ENCODE measurements at regions not wholly inside any gene's neighbourhood (a gene's known extent, or its start where the extent isn't known, plus 50 kb on each side); places are given as distances from the start of the nearest gene placed in this dataset.

- TF ChIP-seq, protein P1, sequence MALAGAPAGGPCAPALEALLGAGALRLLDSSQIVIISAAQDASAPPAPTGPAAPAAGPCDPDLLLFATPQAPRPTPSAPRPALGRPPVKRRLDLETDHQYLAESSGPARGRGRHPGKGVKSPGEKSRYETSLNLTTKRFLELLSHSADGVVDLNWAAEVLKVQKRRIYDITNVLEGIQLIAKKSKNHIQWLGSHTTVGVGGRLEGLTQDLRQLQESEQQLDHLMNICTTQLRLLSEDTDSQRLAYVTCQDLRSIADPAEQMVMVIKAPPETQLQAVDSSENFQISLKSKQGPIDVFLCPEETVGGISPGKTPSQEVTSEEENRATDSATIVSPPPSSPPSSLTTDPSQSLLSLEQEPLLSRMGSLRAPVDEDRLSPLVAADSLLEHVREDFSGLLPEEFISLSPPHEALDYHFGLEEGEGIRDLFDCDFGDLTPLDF (CRISPR knock-in tag; IDR thresholded peaks at IDR 0.05): no peak
- no peak for TF ChIP-seq RAD51 (IDR thresholded peaks at IDR 0.05; ENCODE audit: borderline replicate concordance, low read depth)
- TF ChIP-seq, protein P2, sequence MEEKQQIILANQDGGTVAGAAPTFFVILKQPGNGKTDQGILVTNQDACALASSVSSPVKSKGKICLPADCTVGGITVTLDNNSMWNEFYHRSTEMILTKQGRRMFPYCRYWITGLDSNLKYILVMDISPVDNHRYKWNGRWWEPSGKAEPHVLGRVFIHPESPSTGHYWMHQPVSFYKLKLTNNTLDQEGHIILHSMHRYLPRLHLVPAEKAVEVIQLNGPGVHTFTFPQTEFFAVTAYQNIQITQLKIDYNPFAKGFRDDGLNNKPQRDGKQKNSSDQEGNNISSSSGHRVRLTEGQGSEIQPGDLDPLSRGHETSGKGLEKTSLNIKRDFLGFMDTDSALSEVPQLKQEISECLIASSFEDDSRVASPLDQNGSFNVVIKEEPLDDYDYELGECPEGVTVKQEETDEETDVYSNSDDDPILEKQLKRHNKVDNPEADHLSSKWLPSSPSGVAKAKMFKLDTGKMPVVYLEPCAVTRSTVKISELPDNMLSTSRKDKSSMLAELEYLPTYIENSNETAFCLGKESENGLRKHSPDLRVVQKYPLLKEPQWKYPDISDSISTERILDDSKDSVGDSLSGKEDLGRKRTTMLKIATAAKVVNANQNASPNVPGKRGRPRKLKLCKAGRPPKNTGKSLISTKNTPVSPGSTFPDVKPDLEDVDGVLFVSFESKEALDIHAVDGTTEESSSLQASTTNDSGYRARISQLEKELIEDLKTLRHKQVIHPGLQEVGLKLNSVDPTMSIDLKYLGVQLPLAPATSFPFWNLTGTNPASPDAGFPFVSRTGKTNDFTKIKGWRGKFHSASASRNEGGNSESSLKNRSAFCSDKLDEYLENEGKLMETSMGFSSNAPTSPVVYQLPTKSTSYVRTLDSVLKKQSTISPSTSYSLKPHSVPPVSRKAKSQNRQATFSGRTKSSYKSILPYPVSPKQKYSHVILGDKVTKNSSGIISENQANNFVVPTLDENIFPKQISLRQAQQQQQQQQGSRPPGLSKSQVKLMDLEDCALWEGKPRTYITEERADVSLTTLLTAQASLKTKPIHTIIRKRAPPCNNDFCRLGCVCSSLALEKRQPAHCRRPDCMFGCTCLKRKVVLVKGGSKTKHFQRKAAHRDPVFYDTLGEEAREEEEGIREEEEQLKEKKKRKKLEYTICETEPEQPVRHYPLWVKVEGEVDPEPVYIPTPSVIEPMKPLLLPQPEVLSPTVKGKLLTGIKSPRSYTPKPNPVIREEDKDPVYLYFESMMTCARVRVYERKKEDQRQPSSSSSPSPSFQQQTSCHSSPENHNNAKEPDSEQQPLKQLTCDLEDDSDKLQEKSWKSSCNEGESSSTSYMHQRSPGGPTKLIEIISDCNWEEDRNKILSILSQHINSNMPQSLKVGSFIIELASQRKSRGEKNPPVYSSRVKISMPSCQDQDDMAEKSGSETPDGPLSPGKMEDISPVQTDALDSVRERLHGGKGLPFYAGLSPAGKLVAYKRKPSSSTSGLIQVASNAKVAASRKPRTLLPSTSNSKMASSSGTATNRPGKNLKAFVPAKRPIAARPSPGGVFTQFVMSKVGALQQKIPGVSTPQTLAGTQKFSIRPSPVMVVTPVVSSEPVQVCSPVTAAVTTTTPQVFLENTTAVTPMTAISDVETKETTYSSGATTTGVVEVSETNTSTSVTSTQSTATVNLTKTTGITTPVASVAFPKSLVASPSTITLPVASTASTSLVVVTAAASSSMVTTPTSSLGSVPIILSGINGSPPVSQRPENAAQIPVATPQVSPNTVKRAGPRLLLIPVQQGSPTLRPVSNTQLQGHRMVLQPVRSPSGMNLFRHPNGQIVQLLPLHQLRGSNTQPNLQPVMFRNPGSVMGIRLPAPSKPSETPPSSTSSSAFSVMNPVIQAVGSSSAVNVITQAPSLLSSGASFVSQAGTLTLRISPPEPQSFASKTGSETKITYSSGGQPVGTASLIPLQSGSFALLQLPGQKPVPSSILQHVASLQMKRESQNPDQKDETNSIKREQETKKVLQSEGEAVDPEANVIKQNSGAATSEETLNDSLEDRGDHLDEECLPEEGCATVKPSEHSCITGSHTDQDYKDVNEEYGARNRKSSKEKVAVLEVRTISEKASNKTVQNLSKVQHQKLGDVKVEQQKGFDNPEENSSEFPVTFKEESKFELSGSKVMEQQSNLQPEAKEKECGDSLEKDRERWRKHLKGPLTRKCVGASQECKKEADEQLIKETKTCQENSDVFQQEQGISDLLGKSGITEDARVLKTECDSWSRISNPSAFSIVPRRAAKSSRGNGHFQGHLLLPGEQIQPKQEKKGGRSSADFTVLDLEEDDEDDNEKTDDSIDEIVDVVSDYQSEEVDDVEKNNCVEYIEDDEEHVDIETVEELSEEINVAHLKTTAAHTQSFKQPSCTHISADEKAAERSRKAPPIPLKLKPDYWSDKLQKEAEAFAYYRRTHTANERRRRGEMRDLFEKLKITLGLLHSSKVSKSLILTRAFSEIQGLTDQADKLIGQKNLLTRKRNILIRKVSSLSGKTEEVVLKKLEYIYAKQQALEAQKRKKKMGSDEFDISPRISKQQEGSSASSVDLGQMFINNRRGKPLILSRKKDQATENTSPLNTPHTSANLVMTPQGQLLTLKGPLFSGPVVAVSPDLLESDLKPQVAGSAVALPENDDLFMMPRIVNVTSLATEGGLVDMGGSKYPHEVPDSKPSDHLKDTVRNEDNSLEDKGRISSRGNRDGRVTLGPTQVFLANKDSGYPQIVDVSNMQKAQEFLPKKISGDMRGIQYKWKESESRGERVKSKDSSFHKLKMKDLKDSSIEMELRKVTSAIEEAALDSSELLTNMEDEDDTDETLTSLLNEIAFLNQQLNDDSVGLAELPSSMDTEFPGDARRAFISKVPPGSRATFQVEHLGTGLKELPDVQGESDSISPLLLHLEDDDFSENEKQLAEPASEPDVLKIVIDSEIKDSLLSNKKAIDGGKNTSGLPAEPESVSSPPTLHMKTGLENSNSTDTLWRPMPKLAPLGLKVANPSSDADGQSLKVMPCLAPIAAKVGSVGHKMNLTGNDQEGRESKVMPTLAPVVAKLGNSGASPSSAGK (IDR thresholded peaks at IDR 0.05): no peak
- TF ChIP-seq FOSL1 (tag; conservative IDR thresholded peaks at IDR 0.05): no peak
- TF ChIP-seq CBX5 (IDR thresholded peaks at IDR 0.05; ENCODE audit: borderline replicate concordance, low read depth): no peak
Measured at GRCh38 chr3:55327131-55327920, 159.8 kb downstream of the WNT5A start (continued).
